PC-3 (cell line): ENCODE measurements at regions not wholly inside any gene's neighbourhood (a gene's known extent, or its start where the extent isn't known, plus 50 kb on each side); places are given as distances from the start of the nearest gene placed in this dataset.
"Not testable (repeated sequence)": the region's sequence is repeated elsewhere in the genome, so short reads cannot be mapped to it uniquely, and the experiment has no call there.

ENCODE experiments used
- ATAC-seq: fragments of 200-7000 bp; cut with Tn5 transposase; 2 replicates; pipeline ENCODE4 v1.9.1; 2020; ENCODE audit warnings: mild to moderate bottlenecking, moderate library complexity
- BruUV-seq: library from RNA; stranded (reverse); fragments of 400-500 nt; replicated peaks from 2 replicates; lab custom pipeline; 2021; lab: Mats Ljungman, UMichigan
- CTCF ChIA-PET: fragments of 300-600 bp; sonication (Branson Sonifier 250); formaldehyde crosslinking; loops from one replicate; lab custom pipeline; 2022; ENCODE audit warnings: antibody characterized with exemption; lab: Charles Lee
- POLR2A ChIA-PET: fragments of 300-600 bp; sonication (Branson Sonifier 250); formaldehyde crosslinking; loops from one replicate; lab custom pipeline; 2022; ENCODE audit warnings: antibody characterized with exemption; ENCODE audit not compliant: unreplicated experiment; lab: Charles Lee
- DNase-seq: peaks from one replicate; pipeline ENCODE4 v3.0.0-alpha.2; 2015
- H2AFZ ChIP-seq: fragments of 300-600 bp; sonication (generic); 2 replicates; pipeline ENCODE4 v1.6.0; 2016; ENCODE audit warnings: antibody characterized with exemption, low read length
- H3F3A ChIP-seq: fragments of 300-600 bp; sonication (generic); one replicate; pipeline ENCODE4 v1.6.0; 2017; ENCODE audit warnings: antibody characterized with exemption, low read length, control low read depth, mild to moderate bottlenecking; ENCODE audit not compliant: unreplicated experiment
- H3K27ac ChIP-seq: fragments of 300-600 bp; sonication (generic); 2 replicates; pipeline ENCODE4 v1.5.1; 2016; ENCODE audit warnings: mild to moderate bottlenecking, low read length
- H3K27me3 ChIP-seq: fragments of 300-600 bp; sonication (generic); 2 replicates; pipeline ENCODE4 v1.6.1; 2016; ENCODE audit warnings: low read length, mixed read lengths
- H3K36me3 ChIP-seq: fragments of 300-600 bp; sonication (generic); 2 replicates; pipeline ENCODE4 v1.6.1; 2016; ENCODE audit warnings: low read depth, mixed run types, low read length, mixed read lengths
- H3K4me1 ChIP-seq: fragments of 300-600 bp; sonication (generic); 2 replicates; pipeline ENCODE4 v1.5.1; 2016; ENCODE audit warnings: low read length; ENCODE audit not compliant: insufficient read depth
- H3K4me2 ChIP-seq: fragments of 300-600 bp; sonication (generic); 2 replicates; pipeline ENCODE4 v1.6.0; 2016; ENCODE audit warnings: low read length
- H3K4me3 ChIP-seq: fragments of 300-600 bp; sonication (generic); 2 replicates; pipeline ENCODE4 v1.5.1; 2016; ENCODE audit warnings: mild to moderate bottlenecking, low read length, mixed read lengths
- H3K79me2 ChIP-seq: fragments of 300-600 bp; sonication (generic); 2 replicates; pipeline ENCODE4 v1.6.1; 2017; ENCODE audit warnings: low read length, mixed read lengths
- H3K9ac ChIP-seq: fragments of 300-600 bp; sonication (generic); 2 replicates; pipeline ENCODE4 v1.6.0; 2016; ENCODE audit warnings: mild to moderate bottlenecking, low read length
- H3K9me2 ChIP-seq: fragments of 300-600 bp; sonication (generic); replicated peaks from 2 replicates; pipeline ENCODE4 v1.6.1; 2016; ENCODE audit warnings: mixed run types, low read length, mixed read lengths
- H3K9me3 ChIP-seq: fragments of 300-600 bp; sonication (generic); 2 replicates; pipeline ENCODE4 v1.6.1; 2016; ENCODE audit warnings: low read length, mixed read lengths
- H4K20me1 ChIP-seq: fragments of 300-600 bp; sonication (generic); 2 replicates; pipeline ENCODE4 v1.6.1; 2016; ENCODE audit warnings: low read length, mixed read lengths
- CTCF ChIP-seq: fragments of 300-600 bp; sonication (generic); conservative IDR thresholded peaks from 2 replicates; pipeline ENCODE4 v1.5.1; 2017; ENCODE audit warnings: antibody characterized with exemption, low read depth, mild to moderate bottlenecking, low read length
- EZH2 ChIP-seq: fragments of 300-600 bp; sonication (generic); IDR thresholded peaks from one replicate; pipeline ENCODE4 v1.6.1; 2017; ENCODE audit warnings: antibody characterized with exemption, mild to moderate bottlenecking, low read length; ENCODE audit not compliant: unreplicated experiment
- EZH2phosphoT487 ChIP-seq: fragments of 300-600 bp; sonication (generic); IDR thresholded peaks from 2 replicates; pipeline ENCODE4 v1.6.1; 2018; ENCODE audit warnings: mild to moderate bottlenecking, antibody characterized with exemption, low read length, borderline replicate concordance
- intact Hi-C: fragments of 100-400 bp; cut with micrococcal nuclease; formaldehyde crosslinking; loops from 2 replicates; pipeline ENCODE4 v1.9.0; 2023

- no peak for DNase-seq
- no TSS peak for BruUV-seq
- H3K4me1 ChIP-seq, result no peaks in the 10 kb centered on the region
- H3K9ac ChIP-seq, result no peak overlapping the region
- H2AFZ ChIP-seq, result no peak overlapping the region
- H3K4me3 ChIP-seq, result no peak overlapping the region
- TF ChIP-seq CTCF (no peak), EZH2phosphoT487 (no peak), EZH2 (no peak)
- CTCF ChIA-PET, result no interaction called here
- H3K27me3 ChIP-seq, result no peaks in the 10 kb centered on the region
- ATAC-seq, result no peak
- H4K20me1 ChIP-seq, result no peaks in the 10 kb centered on the region
- H3F3A ChIP-seq, result no peaks in the 10 kb centered on the region
- no peaks in the 10 kb centered on the region for H3K9me3 ChIP-seq
- no peak overlapping the region for H3K27ac ChIP-seq
- POLR2A ChIA-PET, result no interaction called here
- no peak overlapping the region for H3K4me2 ChIP-seq
- H3K9me2 ChIP-seq, result no peaks in the 10 kb centered on the region
- H3K79me2 ChIP-seq, result no peaks in the 10 kb centered on the region
- intact Hi-C loops, result no loop called here
- H3K36me3 ChIP-seq, result no peaks in the 10 kb centered on the region
Measured at GRCh38 chr7:36057323-36057722, 95.7 kb upstream of the EEPD1 start.

GRCh38 chr7:36058020-36058592, 94.9 kb upstream of the EEPD1 start:
- Histone ChIP-seq H3K27me3 (no peaks in the 10 kb centered on the region), H3K4me3 (no peak overlapping the region), H4K20me1 (no peaks in the 10 kb centered on the region), H3K36me3 (no peaks in the 10 kb centered on the region), H3K9ac (no peak overlapping the region), H3K4me2 (no peak overlapping the region), H3K79me2 (no peaks in the 10 kb centered on the region), H2AFZ (no peak overlapping the region), H3K27ac (no peak overlapping the region), H3F3A (no peaks in the 10 kb centered on the region), H3K4me1 (no peaks in the 10 kb centered on the region), H3K9me2 (no peaks in the 10 kb centered on the region), H3K9me3 (no peaks in the 10 kb centered on the region)
- ATAC-seq (no peak), DNase-seq (no peak)
- ChIA-PET CTCF (no interaction called here), POLR2A (no interaction called here)
- intact Hi-C loops, result no loop called here
- no TSS peak for BruUV-seq
- TF ChIP-seq EZH2 (no peak), EZH2phosphoT487 (no peak), CTCF (no peak)

- H3K4me2 ChIP-seq, H3K9me2 ChIP-seq, H4K20me1 ChIP-seq, H3K79me2 ChIP-seq, BruUV-seq, H3K27me3 ChIP-seq, H3K9me3 ChIP-seq, H3K4me1 ChIP-seq, intact Hi-C loops, H3K9ac ChIP-seq, H3K27ac ChIP-seq, H3K4me3 ChIP-seq, H2AFZ ChIP-seq, DNase-seq, H3F3A ChIP-seq, CTCF ChIA-PET, ATAC-seq, POLR2A ChIA-PET, H3K36me3 ChIP-seq: not testable (repeated sequence)
Measured at GRCh38 chr7:36060388-36060787, 92.7 kb upstream of the EEPD1 start.
